NCI-H460 (cell line): ENCODE measurements at regions not wholly inside any gene's neighbourhood (a gene's known extent, or its start where the extent isn't known, plus 50 kb on each side); places are given as distances from the start of the nearest gene placed in this dataset.
"Not testable (repeated sequence)": the region's sequence is repeated elsewhere in the genome, so short reads cannot be mapped to it uniquely, and the experiment has no call there.

Experiments used
- DNase-seq: peaks from one replicate; pipeline ENCODE4 v3.0.0-alpha.2; 2016; ENCODE audit warnings: low read depth; ENCODE audit errors: extremely low read depth

DNA sequence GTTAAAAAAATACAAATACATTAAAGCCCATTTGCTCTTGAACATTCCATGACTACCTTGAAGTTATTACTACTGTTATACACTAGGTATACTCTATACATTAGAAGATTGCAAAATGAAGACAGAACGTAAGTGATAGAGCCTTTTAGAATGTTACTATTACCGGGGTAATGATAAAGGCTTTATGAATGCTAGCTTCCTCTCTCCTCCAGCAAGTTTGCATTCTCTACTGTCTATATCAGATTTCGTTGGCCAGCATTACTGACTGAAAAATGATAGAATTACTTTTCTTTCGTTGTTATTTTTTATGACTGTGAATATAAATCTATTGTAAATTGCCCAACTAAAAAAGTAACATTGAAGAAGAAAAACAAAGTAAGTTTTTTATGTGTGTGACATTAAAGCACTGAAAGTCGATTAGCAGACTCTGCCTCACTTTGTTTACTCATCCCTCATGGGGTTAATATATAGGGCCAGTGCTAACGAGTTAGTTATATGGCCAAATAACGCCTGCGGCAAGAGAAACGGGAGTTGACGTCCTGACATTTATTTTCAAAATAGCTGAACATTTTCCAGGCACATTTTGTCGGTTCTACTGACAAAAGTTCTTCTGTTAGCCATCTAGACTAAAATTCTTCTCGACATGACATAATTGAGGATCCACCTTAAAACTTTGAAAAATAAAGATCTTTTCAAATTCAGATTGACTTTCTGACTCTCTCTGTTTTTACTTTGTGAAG lies 163.8 kb upstream of the KITLG start:
- DNase-seq: no peak

DNA sequence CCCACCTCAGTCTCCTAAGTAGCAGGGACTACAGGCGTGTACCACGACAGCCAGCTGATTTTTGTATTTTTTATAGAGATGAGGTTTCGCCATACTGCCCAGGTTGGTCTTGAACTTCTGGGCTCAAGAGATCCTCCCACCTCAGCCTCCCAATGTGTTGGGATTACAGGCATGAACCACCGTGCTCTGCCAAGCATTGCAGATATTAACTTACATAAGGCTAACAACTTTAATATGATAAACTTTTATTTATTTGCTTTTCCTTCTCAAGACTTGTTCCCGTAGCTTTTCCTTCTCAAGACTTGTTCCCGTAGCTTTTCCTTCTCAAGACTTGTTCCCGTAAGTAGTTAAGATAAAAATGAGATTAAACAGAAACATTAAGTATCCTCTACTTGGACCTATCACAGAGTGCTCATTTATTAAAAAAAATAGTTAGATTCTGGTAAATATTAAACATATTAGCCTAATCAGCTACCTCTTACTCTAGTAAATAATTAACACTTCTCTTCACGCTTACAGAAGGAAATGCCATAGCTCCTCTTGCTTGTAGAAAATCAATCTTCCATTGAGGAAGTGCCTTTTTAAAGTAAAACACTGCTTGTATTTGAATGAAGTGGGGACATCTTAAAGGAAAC lies 157.7 kb upstream of the KITLG start:
- DNase-seq: no peak

GRCh38 chr12:88736031-88736430 lies 155.8 kb upstream of the KITLG start:
- DNase-seq: no peak

GRCh38 chr12:88733008-88733407 lies 152.7 kb upstream of the KITLG start:
- no peak for DNase-seq

GRCh38 chr12:88729196-88729595 lies 148.9 kb upstream of the KITLG start:
- no peak for DNase-seq

- no peak for DNase-seq
These were observed 146.8 kb upstream of the KITLG start for GRCh38 chr12:88726806-88727720.

DNA sequence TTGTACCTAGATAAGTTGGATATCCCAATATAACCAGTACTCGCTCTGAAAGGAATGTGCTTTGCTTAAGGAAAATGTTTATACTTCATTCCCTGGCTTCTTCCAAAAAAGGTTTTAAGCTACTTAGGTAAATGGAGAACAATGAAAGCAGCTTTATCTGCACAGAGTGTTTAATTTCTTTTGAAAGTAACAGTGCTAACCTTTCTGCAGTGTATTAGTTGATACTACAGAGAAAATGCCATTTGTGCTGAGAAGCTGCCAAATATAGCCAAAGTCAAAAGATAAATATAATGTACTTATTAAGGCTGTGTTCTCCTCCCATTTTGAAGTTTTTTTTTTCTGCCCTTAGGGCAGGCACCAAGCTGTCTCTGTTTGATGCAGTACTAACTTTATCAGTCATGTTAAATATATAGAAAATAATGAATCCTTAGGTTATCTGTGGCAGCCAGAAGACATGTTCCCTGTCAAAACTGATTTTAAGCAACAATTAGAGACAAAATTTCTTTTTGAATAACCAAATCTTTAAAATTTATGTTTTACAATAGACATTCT lies 145.4 kb upstream of the KITLG start:
- no peak for DNase-seq

GRCh38 chr12:88723219-88723618 lies 142.9 kb upstream of the KITLG start:
- DNase-seq: no peak

- DNase-seq: no peak
These were observed 140.7 kb upstream of the KITLG start for GRCh38 chr12:88720785-88721650.

DNA sequence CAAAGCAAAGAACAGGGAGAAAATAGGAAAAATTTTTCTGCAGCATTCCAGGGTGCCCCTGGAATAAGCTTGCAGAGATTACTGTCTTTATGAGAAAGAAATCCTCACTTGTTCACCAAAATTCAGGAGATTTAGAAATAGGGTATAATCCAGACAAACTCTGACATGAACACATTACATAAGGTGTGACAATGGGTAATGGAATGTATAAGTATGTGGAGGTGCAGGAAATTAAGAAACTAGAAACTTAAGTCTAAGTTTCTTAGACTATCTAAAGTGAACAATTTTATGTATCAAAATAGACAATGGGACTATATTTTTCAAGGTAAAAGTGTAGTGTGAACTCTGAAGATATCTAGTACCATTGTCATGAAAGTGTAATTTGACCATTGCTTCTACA lies 140.0 kb upstream of the KITLG start:
- DNase-seq: no peak

DNA sequence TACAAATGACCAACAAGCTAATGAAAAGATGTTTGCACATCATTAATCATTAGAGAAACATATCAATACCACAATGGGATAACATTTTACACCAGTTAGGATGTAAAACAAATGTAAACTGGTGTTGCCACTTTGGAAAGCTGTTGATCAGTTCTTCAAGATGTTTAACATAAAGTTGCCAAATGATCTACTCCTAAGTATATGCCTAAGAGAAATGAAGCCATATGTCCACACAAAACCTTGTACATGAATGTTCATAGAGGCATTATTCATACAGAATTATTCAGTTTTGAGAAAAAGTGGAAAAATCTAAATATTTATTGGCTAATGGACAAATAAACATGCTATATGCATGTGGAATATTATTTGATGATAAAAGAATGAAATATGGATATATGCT lies 136.9 kb upstream of the KITLG start:
- DNase-seq: no peak

DNA sequence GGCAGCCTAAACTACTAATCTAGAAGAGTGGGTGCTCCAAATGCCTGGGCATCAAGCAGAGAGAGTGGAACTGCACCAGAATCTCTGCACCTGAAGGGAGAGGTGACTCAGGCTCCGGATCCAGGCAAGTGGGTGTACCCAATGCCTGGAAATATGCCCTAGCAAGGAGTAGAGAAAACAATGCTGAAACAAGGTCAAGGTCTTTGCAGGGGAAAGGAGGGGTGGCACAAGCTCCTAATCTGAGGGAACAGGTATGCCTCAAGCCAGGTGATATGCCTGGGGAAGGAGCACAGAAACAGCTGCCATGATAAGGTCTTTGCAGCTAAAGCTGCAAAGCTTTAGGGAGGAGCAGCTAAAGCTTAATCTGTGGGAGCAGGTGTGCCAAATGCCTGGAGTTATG lies 136.0 kb upstream of the KITLG start:
- no peak for DNase-seq

- no peak for DNase-seq
These were observed 135.4 kb upstream of the KITLG start for GRCh38 chr12:88715673-88716072.

- not testable (repeated sequence) for DNase-seq
These were observed 134.1 kb upstream of the KITLG start for GRCh38 chr12:88714263-88714882.

DNA sequence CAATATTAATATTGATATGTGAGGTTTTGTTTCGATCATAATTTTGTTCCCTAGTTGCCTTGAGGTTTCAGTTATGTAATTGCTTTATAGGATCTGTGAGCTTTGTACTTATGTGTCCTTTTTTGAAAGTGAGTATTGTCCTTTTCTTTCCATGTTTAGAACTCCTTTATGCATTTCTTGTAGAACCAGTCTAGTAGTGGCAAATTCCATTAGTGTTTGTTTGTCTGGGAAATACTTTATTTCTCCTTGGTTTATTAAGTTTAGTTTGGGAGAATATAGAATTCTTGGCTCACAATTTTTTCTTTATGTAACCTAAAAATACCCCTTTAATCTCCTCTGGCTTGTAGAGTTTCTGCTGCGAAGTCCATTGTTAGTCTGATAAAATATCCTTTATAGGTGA lies 127.5 kb upstream of the KITLG start:
- no peak for DNase-seq

DNA sequence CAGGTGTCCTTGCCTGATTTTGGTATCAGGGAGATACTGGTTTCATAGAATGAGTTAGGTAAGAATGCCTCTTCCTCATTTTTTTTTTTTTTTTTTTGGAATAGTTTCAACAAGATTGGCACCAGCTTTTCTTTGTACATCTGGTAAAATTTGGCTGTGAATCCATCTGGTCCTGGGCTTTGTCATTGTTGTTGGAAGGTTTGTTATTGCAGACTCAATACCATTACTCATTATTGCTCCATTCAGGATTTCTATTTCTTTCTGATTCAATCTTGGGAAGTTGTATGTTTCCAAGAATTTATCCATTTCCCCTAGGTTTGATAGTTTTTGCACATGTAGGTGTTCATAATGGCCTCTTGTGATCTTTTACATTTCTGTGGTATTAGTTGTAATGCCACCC lies 126.0 kb upstream of the KITLG start:
- no peak for DNase-seq

- no peak for DNase-seq
These were observed 123.5 kb upstream of the KITLG start for GRCh38 chr12:88703790-88704189.

DNA sequence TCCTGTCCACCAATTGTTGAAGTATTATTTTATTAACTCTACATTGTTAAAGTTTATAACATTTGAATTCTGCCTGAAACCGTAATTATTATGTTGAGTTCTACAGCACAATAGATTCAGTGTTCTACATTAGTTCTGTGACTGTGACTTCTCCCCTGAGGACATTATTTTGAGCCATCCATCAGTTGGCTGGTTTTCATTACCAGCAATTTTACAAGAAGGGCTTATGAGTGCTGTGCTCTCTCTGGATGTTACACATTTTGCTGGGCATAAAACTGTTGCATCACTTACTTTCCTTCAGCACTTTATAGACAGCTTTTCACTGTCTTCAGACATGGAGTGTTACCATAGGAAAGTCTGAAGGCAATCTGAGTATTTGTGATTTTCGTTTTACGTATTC lies 118.2 kb upstream of the KITLG start:
- DNase-seq: no peak

DNA sequence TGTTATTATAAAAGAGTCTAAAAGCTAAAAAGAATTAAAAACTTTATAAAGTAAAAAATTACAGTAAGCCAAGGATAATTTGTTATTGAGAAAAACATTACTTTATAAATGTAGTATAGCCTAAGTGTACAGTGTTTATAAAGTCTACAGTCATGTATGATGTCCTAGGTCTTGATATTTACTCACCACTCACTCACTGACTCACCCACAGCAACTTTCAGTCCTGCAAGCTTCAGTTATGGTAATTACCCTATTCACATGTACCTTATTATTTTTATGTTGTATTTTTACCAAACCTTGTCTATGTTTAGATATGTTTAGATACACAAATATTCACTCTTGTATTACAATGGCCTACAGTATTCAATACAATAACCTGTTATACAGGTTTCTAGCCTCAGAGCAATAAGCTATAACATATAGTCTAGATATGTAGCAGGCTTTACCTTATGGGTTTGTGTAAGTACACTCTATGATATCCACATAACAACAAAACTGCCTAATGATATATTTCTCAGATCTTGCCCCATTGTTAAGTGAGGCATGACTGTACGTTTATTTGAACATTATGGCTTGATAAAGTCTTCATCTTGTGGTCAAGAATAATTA lies 113.7 kb upstream of the KITLG start:
- no peak for DNase-seq
